OCI-LY1 (cell line): ENCODE measurements at regions not wholly inside any gene's neighbourhood (a gene's known extent, or its start where the extent isn't known, plus 50 kb on each side); places are given as distances from the start of the nearest gene placed in this dataset.

Experiments used
- H2AFZ ChIP-seq: fragments of 200-600 bp; sonication (generic), shearing (Covaris generic); 2 replicates; pipeline ENCODE4 v1.6.0; 2014; ENCODE audit warnings: antibody characterized with exemption, mild to moderate bottlenecking, low read length
- H3F3A ChIP-seq: fragments of 200-600 bp; sonication (generic), shearing (Covaris generic); 2 replicates; pipeline ENCODE4 v1.6.0; 2014; ENCODE audit warnings: mild to moderate bottlenecking, antibody characterized with exemption, low read length, moderate library complexity; ENCODE audit not compliant: insufficient read depth
- H3K27ac ChIP-seq: fragments of 200-600 bp; sonication (generic); 2 replicates; pipeline ENCODE4 v1.5.1; 2014; ENCODE audit warnings: low read length, mixed run types, mild to moderate bottlenecking, low read depth; ENCODE audit not compliant: poor library complexity, severe bottlenecking
- H3K27me3 ChIP-seq: fragments of 200-600 bp; sonication (generic); 2 replicates; pipeline ENCODE4 v1.6.0; 2014; ENCODE audit warnings: antibody characterized with exemption, mild to moderate bottlenecking, low read length, moderate library complexity; ENCODE audit not compliant: insufficient read depth
- H3K36me3 ChIP-seq: fragments of 200-600 bp; sonication (generic); 2 replicates; pipeline ENCODE4 v1.6.1; 2014; ENCODE audit warnings: mild to moderate bottlenecking, antibody characterized with exemption, low read length, moderate library complexity, mixed read lengths; ENCODE audit not compliant: insufficient read depth
- H3K4me1 ChIP-seq: fragments of 200-600 bp; sonication (generic); 2 replicates; pipeline ENCODE4 v1.5.1; 2014; ENCODE audit warnings: mild to moderate bottlenecking, low read length, moderate library complexity; ENCODE audit not compliant: insufficient read depth, severe bottlenecking
- H3K4me2 ChIP-seq: fragments of 200-600 bp; sonication (generic), shearing (Covaris generic); 2 replicates; pipeline ENCODE4 v1.6.1; 2014; ENCODE audit warnings: low read length
- H3K4me3 ChIP-seq: fragments of 200-600 bp; sonication (generic); 2 replicates; pipeline ENCODE4 v1.5.1; 2014; ENCODE audit warnings: low read length, low read depth, mild to moderate bottlenecking, mixed read lengths; ENCODE audit not compliant: poor library complexity, severe bottlenecking
- H3K79me2 ChIP-seq: fragments of 200-600 bp; shearing (Covaris generic); 2 replicates; pipeline ENCODE4 v1.6.1; 2016; ENCODE audit warnings: mixed run types, low read length, mixed read lengths; ENCODE audit not compliant: insufficient read depth
- H3K9ac ChIP-seq: fragments of 200-600 bp; sonication (generic), shearing (Covaris generic); 2 replicates; pipeline ENCODE4 v1.6.1; 2014; ENCODE audit warnings: mild to moderate bottlenecking, low read length, mixed read lengths
- H3K9me2 ChIP-seq: fragments of 200-600 bp; sonication (generic), shearing (Covaris generic); 2 replicates; pipeline ENCODE4 v1.6.1; 2014; ENCODE audit warnings: low read depth, mild to moderate bottlenecking, low read length, mixed read lengths
- H3K9me3 ChIP-seq: fragments of 200-600 bp; shearing (Covaris generic); 2 replicates; pipeline ENCODE4 v1.6.1; 2014; ENCODE audit warnings: low read length, mixed read lengths
- H4K20me1 ChIP-seq: fragments of 200-600 bp; sonication (generic), shearing (Covaris generic); 2 replicates; pipeline ENCODE4 v1.6.0; 2016; ENCODE audit warnings: mild to moderate bottlenecking, low read length; ENCODE audit not compliant: insufficient read depth
- CTCF ChIP-seq: fragments of 200-600 bp; sonication (generic), shearing (Covaris generic); IDR thresholded peaks from 2 replicates; pipeline ENCODE4 v1.5.1; 2017; ENCODE audit warnings: mild to moderate bottlenecking, antibody characterized with exemption, low read length, moderate library complexity, mixed read lengths
- EZH2 ChIP-seq: fragments of 200-600 bp; sonication (generic), shearing (Covaris generic); IDR thresholded peaks from 2 replicates; pipeline ENCODE4 v1.8.0; 2017; ENCODE audit warnings: borderline replicate concordance, mixed run types, mild to moderate bottlenecking, antibody characterized with exemption, low read length, moderate library complexity, mixed read lengths

GRCh38 chr18:10245846-10246175 is 208.6 kb upstream of the APCDD1 start:
- Histone ChIP-seq H3K79me2 (no peaks in the 10 kb centered on the region), H3K27me3 (no peaks in the 10 kb centered on the region), H2AFZ (no peak overlapping the region), H4K20me1 (no peaks in the 10 kb centered on the region), H3K4me2 (no peak overlapping the region), H3K9ac (no peak overlapping the region), H3K9me2 (no peaks in the 10 kb centered on the region), H3K27ac (no peak overlapping the region), H3K4me1 (no peaks in the 10 kb centered on the region), H3K4me3 (no peak overlapping the region), H3K36me3 (no peaks in the 10 kb centered on the region), H3K9me3 (no peaks in the 10 kb centered on the region), H3F3A (no peaks in the 10 kb centered on the region)
- TF ChIP-seq CTCF (no peak), EZH2 (no peak)

- no peaks in the 10 kb centered on the region for H3K9me2 ChIP-seq
- no peak overlapping the region for H3K27ac ChIP-seq
- H3K27me3 ChIP-seq, result no peaks in the 10 kb centered on the region
- H4K20me1 ChIP-seq, result no peaks in the 10 kb centered on the region
- H3K4me3 ChIP-seq, result no peak overlapping the region
- H3K9me3 ChIP-seq, result no peaks in the 10 kb centered on the region
- H3F3A ChIP-seq, result no peaks in the 10 kb centered on the region
- H3K79me2 ChIP-seq, result no peaks in the 10 kb centered on the region
- no peaks in the 10 kb centered on the region for H3K4me1 ChIP-seq
- no peak overlapping the region for H2AFZ ChIP-seq
- H3K4me2 ChIP-seq, result no peak overlapping the region
- TF ChIP-seq EZH2 (no peak), CTCF (no peak)
- no peaks in the 10 kb centered on the region for H3K36me3 ChIP-seq
- no peak overlapping the region for H3K9ac ChIP-seq
Observed at GRCh38 chr18:10247021-10247741, 207.3 kb upstream of the APCDD1 start.

GRCh38 chr18:10247742-10248082 is 206.7 kb upstream of the APCDD1 start:
- Histone ChIP-seq H3K27me3 (no peaks in the 10 kb centered on the region), H3K36me3 (no peaks in the 10 kb centered on the region), H4K20me1 (no peaks in the 10 kb centered on the region), H3K9me3 (no peaks in the 10 kb centered on the region), H3F3A (no peaks in the 10 kb centered on the region), H3K9me2 (no peaks in the 10 kb centered on the region), H3K9ac (no peak overlapping the region), H3K4me3 (no peak overlapping the region), H3K4me1 (no peaks in the 10 kb centered on the region), H3K79me2 (no peaks in the 10 kb centered on the region), H3K4me2 (no peak overlapping the region), H3K27ac (no peak overlapping the region), H2AFZ (no peak overlapping the region)
- no peak for TF ChIP-seq CTCF
- no peak for TF ChIP-seq EZH2
